ENCODE measurements at regions not wholly inside any gene's neighbourhood (a gene's known extent, or its start where the extent isn't known, plus 50 kb on each side); places are given as distances from the start of the nearest gene placed in this dataset.

- TF ChIP-seq CTCF (IDR thresholded peaks at IDR 0.05), result no peak
- no peak for TF ChIP-seq POLR2A (IDR thresholded peaks at IDR 0.05)
- no peak for TF ChIP-seq EP300 (IDR thresholded peaks at IDR 0.05)
Measured at GRCh38 chr4:101644516-101644915, 146.0 kb upstream of the BANK1 start.

Measured in suprapubic skin (tissue), 3 donors.